Gastroesophageal sphincter (tissue), 4 donors: ENCODE measurements at regions not wholly inside any gene's neighbourhood (a gene's known extent, or its start where the extent isn't known, plus 50 kb on each side); places are given as distances from the start of the nearest gene placed in this dataset.

Source experiments
- ATAC-seq: fragments of 150-250 bp; one replicate; pipeline ENCODE4 v1.9.1; 2016; ENCODE audit warnings: mild to moderate bottlenecking, moderate library complexity
- H3K27ac ChIP-seq, 4 donors: fragments of 200-600 bp; sonication (generic) in 3 of 4; 1 replicate in 3 of 4; 2 replicates in 1 of 4; pipeline ENCODE4 v1.5.1; 2016 to 2019
- H3K27me3 ChIP-seq: fragments of 200-600 bp; sonication (generic); one replicate; pipeline ENCODE4 v1.5.1; 2019
- H3K36me3 ChIP-seq, 2 donors: fragments of 200-600 bp; sonication (generic); one replicate each; pipeline ENCODE4 v1.5.1; 2019; ENCODE audit warnings: control low read depth in 1 of 2
- H3K4me1 ChIP-seq, 3 donors: fragments of 200-600 bp; sonication (generic); 1 replicate in 2 of 3; 2 replicates in 1 of 3; pipeline ENCODE4 v1.5.1; 2016 to 2019; ENCODE audit warnings: control low read depth in 2 of 3
- H3K4me3 ChIP-seq, 2 donors: fragments of 200-600 bp; sonication (generic); one replicate each; pipeline ENCODE4 v1.5.1; 2019; ENCODE audit warnings: mild to moderate bottlenecking in 1 of 2, moderate library complexity in 1 of 2
- H3K9me3 ChIP-seq, 3 donors: fragments of 200-600 bp; sonication (generic); one replicate each; pipeline ENCODE4 v1.5.1; 2017 to 2019; ENCODE audit warnings: control low read depth in 2 of 3
- EP300 ChIP-seq: sonication (generic); formaldehyde crosslinking; IDR thresholded peaks from one replicate; pipeline ENCODE4 v1.6.1; 2017; ENCODE audit warnings: antibody characterized with exemption, mild to moderate bottlenecking
- POLR2A ChIP-seq, 2 donors: fragments of 450-650 bp; IDR thresholded peaks; one replicate each; pipeline ENCODE4 v1.6.1; 2017; ENCODE audit warnings: antibody characterized with exemption in 2 of 2, mild to moderate bottlenecking in 2 of 2, moderate library complexity in 1 of 2
- POLR2AphosphoS5 ChIP-seq: sonication (generic); formaldehyde crosslinking; IDR thresholded peaks from one replicate; pipeline ENCODE4 v1.6.1; 2017; ENCODE audit warnings: antibody characterized with exemption
- WGBS, 2 donors: methylation state at CpG; one replicate each; pipeline ENCODE4 v1.1.5; 2018; ENCODE audit warnings: low coverage in 1 of 2; 5-methylcytosine and 5-hydroxymethylcytosine counted together
- TF ChIP-seq, protein P1 (sequence below), 4 experiments: fragments of 200-600 bp in 2 of 4; fragments of 450-650 bp in 2 of 4; sonication (generic) in 1 of 4; IDR thresholded peaks; one replicate each; pipeline ENCODE4 v1.5.1; 2017 to 2019; ENCODE audit warnings: antibody characterized with exemption in 4 of 4, mild to moderate bottlenecking in 2 of 4, moderate library complexity in 2 of 4

DNA sequence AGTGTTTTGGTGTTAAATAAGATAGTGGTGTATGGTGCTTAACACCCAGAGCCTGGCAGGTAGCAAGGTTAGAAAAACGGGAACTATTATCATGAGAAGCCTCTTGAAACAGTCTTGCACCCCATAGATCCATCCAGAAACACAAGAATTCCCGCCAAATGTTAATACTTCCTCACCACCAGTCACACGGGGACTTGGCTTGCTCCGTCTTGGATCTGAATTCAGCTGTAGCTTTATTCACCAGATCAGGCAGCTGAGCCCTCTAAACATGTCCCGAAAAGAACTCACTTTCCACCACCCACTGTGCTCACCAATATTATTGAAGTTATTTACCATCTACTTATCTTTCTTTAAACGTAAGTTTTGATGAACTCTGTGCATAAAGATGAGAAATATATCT lies 101.6 kb upstream of the PTPN3 start:
- TF ChIP-seq POLR2AphosphoS5 (no peak), POLR2A (IDR thresholded peaks at IDR 0.05) (no peak), EP300 (no peak)
- TF ChIP-seq, protein P1, sequence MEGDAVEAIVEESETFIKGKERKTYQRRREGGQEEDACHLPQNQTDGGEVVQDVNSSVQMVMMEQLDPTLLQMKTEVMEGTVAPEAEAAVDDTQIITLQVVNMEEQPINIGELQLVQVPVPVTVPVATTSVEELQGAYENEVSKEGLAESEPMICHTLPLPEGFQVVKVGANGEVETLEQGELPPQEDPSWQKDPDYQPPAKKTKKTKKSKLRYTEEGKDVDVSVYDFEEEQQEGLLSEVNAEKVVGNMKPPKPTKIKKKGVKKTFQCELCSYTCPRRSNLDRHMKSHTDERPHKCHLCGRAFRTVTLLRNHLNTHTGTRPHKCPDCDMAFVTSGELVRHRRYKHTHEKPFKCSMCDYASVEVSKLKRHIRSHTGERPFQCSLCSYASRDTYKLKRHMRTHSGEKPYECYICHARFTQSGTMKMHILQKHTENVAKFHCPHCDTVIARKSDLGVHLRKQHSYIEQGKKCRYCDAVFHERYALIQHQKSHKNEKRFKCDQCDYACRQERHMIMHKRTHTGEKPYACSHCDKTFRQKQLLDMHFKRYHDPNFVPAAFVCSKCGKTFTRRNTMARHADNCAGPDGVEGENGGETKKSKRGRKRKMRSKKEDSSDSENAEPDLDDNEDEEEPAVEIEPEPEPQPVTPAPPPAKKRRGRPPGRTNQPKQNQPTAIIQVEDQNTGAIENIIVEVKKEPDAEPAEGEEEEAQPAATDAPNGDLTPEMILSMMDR (IDR thresholded peaks at IDR 0.05), result no peak
- Histone ChIP-seq H3K4me1 (no peaks in the 10 kb centered on the region), H3K27me3 (no peaks in the 10 kb centered on the region), H3K36me3 (no peaks in the 10 kb centered on the region), H3K27ac (no peak overlapping the region), H3K4me3 (no peak overlapping the region), H3K9me3 (peaks cover 0 to 5% (median 0%) of the 10 kb centered on the region in 3 donors)
- no peak for ATAC-seq
- WGBS, 2 donors, result 66 to 68% methylated on average over 6 of the region's 6 CpGs

DNA sequence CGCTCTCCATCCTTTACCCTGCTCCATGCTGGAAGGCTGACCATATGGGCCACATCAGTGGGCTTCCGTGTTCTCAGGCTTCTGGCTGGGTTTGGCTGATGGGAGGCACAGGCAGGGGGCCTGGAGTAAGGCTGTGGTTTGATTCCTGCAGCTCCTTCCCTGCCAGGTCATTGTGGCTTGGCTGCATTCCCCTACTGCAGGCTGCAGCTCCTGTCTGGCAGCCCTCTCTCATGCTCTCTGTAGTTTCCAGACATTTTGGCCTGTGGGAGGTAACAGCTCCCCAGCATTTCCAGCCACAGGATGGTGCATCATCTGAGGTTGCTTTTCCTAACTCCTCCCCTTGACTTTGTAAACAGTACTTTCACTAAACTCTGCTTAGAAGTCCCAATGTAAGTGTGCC lies 102.0 kb upstream of the PTPN3 start:
- H3K27me3 ChIP-seq, result no peaks in the 10 kb centered on the region
- TF ChIP-seq, protein P1 (IDR thresholded peaks at IDR 0.05), result no peak
- no peak for TF ChIP-seq EP300
- no peak for TF ChIP-seq POLR2A (IDR thresholded peaks at IDR 0.05)
- TF ChIP-seq POLR2AphosphoS5, result no peak
- ATAC-seq, result no peak
- H3K4me1 ChIP-seq, result no peaks in the 10 kb centered on the region
- no peaks in the 10 kb centered on the region for H3K36me3 ChIP-seq
- H3K4me3 ChIP-seq, result no peak overlapping the region
- peaks cover 0 to 5% (median 0%) of the 10 kb centered on the region in 3 donors for H3K9me3 ChIP-seq
- 57 to 67% methylated on average over 1 of the region's 2 CpGs for WGBS, 2 donors
- no peak overlapping the region for H3K27ac ChIP-seq

DNA sequence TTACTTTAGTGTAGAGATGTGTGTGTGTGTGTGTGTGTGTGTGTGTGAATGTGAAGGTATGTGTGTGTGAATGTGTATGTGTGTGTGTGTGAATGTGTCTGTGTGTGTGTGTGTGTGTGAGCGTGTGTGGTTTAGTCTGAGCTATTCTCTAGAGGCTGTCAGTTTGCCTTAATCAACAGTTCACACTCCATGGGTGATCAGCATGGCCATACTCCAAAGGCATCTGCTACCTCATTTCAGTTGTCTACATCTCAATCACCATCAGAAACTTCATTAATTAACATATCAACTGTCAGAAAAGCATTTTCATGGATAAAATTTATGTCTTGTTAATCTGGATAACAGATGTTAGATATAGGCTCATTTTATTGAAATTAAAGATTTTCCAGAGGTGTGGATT lies 103.1 kb upstream of the PTPN3 start:
- no peaks in the 10 kb centered on the region for H3K4me1 ChIP-seq
- no peak overlapping the region for H3K4me3 ChIP-seq
- H3K27ac ChIP-seq, result no peak overlapping the region
- TF ChIP-seq, protein P1 (IDR thresholded peaks at IDR 0.05), result no peak
- TF ChIP-seq POLR2AphosphoS5 (no peak), POLR2A (IDR thresholded peaks at IDR 0.05) (no peak), EP300 (no peak)
- no peaks in the 10 kb centered on the region for H3K36me3 ChIP-seq
- no peak for ATAC-seq
- peaks cover 0 to 5% (median 0%) of the 10 kb centered on the region in 3 donors for H3K9me3 ChIP-seq
- no peaks in the 10 kb centered on the region for H3K27me3 ChIP-seq
- 94 to 100% methylated on average over 1 of the region's 1 CpG for WGBS, 2 donors

DNA sequence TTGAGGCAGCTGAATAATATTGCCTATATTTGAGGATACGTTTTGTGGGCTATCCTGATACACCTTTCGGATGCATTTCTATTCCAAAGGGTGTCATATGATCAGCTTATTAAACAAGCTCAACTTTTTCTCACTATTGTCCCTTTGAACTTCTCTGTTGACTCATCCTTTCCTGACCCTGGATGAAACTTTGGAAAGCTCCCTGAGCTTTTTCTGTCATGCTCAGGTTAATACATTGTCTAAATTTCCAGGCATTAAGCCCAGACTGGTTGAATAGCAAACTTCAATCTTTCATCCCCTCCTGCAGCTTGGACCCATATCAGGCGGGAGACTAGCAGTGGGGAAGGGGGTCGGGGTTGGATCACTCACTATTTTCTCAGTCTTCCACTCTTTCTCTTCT lies 104.9 kb upstream of the PTPN3 start:
- no peaks in the 10 kb centered on the region for H3K27me3 ChIP-seq
- TF ChIP-seq POLR2AphosphoS5 (no peak), EP300 (no peak), POLR2A (IDR thresholded peaks at IDR 0.05) (no peak)
- TF ChIP-seq, protein P1 (IDR thresholded peaks at IDR 0.05), result no peak
- H3K9me3 ChIP-seq, result peaks cover 0 to 5% (median 0%) of the 10 kb centered on the region in 3 donors
- no peaks in the 10 kb centered on the region for H3K4me1 ChIP-seq
- H3K4me3 ChIP-seq, result no peak overlapping the region
- no peak for ATAC-seq
- 40 to 66% methylated on average over 3 to 4 of the region's 4 CpGs for WGBS, 2 donors
- H3K36me3 ChIP-seq, result no peaks in the 10 kb centered on the region
- H3K27ac ChIP-seq, result no peak overlapping the region

DNA sequence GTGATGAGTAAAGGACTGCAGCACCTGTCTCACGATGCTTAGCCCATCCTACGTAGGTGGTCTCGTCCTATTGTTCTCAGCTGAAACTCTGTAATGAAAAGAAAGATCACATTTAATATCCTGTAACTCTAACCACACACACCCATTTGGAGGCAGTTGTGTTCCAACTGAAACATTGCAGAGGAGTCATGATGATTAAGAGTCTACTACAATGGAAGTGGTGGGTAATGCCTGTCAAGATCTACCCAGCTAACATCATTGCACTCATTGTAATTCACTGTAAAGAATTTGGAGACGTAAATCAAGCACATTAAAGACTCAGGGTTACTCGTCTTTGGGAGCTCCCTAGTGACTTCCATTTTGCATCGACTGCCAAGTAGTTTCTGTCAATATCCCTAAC lies 106.0 kb upstream of the PTPN3 start:
- no peak for TF ChIP-seq EP300
- Histone ChIP-seq H3K27ac (no peak overlapping the region), H3K4me1 (no peaks in the 10 kb centered on the region), H3K4me3 (no peak overlapping the region), H3K27me3 (no peaks in the 10 kb centered on the region), H3K36me3 (no peaks in the 10 kb centered on the region), H3K9me3 (peaks cover 0 to 5% (median 0%) of the 10 kb centered on the region in 3 donors)
- ATAC-seq, result no peak
- WGBS, 2 donors, result 37 to 70% methylated on average over 3 to 6 of the region's 6 CpGs
